NB4 (cell line): ENCODE measurements at regions not wholly inside any gene's neighbourhood (a gene's known extent, or its start where the extent isn't known, plus 50 kb on each side); places are given as distances from the start of the nearest gene placed in this dataset.
"Not testable (repeated sequence)": the region's sequence is repeated elsewhere in the genome, so short reads cannot be mapped to it uniquely, and the experiment has no call there.

Source experiments
- CTCF ChIP-seq: IDR thresholded peaks from one replicate; pipeline ENCODE4 v1.5.1; 2012; ENCODE audit warnings: low read depth, low read length
- MAX ChIP-seq: IDR thresholded peaks from 2 replicates; pipeline ENCODE4 v1.6.1; 2011; ENCODE audit warnings: low read depth, low read length
- MYC ChIP-seq: IDR thresholded peaks from 2 replicates; pipeline ENCODE4 v1.6.1; 2011; ENCODE audit warnings: low read depth, low read length
- POLR2A ChIP-seq: IDR thresholded peaks from 2 replicates; pipeline ENCODE4 v1.6.1; 2011; ENCODE audit warnings: mild to moderate bottlenecking; ENCODE audit not compliant: insufficient read length; ENCODE audit errors: extremely low read depth

GRCh38 chr2:89280536-89280935 lies 589.1 kb downstream of the RPIA start:
- TF ChIP-seq POLR2A, CTCF, MAX, MYC: not testable (repeated sequence)
